ENCODE measurements at regions not wholly inside any gene's neighbourhood (a gene's known extent, or its start where the extent isn't known, plus 50 kb on each side); places are given as distances from the start of the nearest gene placed in this dataset.
"Not testable (repeated sequence)": the region's sequence is repeated elsewhere in the genome, so short reads cannot be mapped to it uniquely, and the experiment has no call there.

DNA sequence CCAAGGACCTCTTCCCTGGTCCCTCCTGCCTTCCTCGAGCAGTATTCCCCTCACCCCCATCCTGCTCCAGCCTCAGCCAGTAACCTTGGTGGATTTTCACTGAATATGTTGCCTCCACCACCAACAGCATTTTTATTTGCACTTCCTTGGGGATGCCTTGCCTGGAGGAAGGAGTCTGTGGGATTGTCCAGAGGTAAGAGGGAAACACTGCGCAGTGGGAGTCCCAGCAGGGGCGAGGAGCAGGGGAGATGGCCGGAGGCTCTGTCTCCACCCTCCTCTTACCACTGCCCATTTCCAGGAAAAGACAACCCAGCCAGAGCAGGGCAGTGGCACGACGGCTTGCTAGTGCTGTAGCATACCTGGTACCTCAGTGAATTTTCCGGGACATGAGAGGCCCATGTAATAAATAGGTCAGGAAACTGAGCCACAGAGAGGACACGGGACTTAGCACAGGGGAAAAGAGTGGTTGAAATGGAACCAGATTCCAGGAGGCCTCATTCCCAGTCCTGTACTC, 388.2 kb upstream of the PODXL start:
- DNase-seq (ENCODE audit: low spot score) (no peak), ATAC-seq (no peak)
- intact Hi-C loops (cut with DNase I) = loop anchor here (5.0 kb wide), 1 partner anchor 638 kb away; no protein-coding TSS in a partner anchor

DNA sequence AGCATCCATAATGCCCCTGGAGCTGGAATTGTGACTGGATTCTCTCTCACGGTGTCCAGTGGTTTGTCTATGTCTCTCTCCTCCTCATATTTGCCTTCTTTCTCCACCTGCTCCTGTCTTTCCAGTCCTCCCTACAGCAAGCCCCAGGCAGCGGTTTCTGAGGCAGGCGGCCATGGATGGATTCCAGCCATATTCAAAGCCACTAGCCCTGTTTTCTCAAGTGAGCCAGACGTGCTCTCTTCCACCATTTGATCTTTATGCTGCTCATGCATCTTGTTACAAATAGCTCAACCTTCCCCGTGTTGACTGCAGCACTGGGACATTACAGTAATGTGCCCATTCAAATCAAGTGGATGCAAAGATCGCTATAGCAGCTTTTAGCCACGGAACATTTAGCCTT, 387.2 kb upstream of the PODXL start:
- DNase-seq (ENCODE audit: low spot score) (no peak), ATAC-seq (no peak)
- intact Hi-C loops (cut with DNase I) = no loop called here

DNA sequence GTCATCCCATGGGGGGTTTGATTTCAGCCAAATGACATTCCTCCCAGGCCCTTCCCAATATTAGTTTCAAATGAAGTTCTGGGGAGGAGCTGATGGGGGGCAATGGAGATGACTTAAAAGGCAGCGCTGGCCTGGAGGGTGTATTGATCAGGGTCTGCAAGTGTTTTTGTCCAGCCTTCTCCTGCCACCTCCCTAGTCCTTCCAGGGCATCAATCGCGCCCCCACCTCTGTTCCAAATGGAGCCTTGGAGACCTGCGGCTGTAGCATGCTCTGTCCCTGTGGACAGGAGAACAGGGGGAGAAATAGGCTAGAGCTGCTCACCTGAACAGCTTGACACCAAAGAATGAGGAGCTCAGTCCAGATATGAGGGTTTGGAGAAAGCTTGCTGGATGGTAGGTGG, 386.8 kb upstream of the PODXL start:
- no peak for ATAC-seq
- intact Hi-C loops (cut with DNase I) = no loop called here
- no peak for DNase-seq (ENCODE audit: low spot score)

DNA sequence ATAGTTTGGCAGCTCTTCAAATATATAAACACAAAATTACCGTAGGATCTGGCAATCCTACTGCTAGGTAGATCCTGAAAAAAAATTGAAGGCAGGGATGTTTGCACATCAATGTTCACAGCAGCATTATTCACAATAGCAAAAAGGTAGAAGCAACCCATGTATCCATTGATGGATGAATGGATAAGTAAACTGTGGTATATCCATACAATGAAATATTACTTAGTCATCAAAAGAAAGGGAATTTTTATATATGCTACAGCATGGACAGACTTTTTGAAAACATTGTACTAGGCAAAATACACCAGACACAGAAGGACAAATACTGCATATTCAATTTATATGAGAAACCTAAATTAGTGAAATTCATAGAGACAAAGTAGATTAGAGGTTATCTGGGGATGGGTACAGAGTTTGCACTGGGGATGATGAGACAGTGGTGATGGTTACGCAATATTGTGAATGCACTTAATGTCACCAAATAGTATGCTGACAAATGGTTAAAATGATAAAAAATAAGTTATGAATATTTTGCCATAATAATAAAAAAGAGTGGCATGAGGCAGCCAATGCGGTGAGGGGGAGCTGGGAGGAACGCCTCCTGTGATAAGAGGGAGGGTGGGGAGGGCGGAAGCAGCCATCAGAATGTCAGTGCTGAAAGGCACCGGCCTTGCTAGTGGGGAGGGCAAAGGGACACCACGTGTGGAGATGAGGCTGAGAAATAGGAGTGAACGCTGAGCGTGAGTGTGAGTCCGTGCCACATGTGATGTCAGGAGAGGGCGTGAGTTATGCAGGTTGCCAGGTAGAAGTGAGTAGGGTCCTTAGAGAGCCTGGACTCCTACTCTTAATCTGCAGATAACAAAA, 386.1 kb upstream of the PODXL start:
- DNase-seq (ENCODE audit: low spot score) (no peak), ATAC-seq (no peak)
- intact Hi-C loops (cut with DNase I) = no loop called here

DNA sequence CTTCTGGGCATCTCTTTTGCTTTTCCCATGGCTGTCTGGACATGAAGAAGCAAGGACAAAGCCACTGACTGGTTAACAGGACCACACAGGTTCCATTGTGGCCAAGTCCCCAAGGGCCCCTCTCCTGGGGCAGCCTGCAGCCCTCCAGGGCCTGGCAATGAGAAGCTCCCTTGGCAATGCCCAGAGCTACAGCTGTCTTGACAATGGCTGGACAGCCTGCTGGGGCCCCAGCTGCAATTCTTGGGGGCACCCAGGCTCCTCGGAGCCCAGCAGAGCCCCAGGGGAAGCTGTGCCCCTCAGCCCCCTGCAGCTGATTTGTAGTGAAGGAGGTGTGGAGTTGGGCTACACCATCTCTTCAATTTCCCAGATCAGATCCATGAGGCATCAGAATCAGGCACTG, 384.9 kb upstream of the PODXL start:
- intact Hi-C loops (cut with DNase I) = no loop called here
- ATAC-seq (no peak), DNase-seq (ENCODE audit: low spot score) (no peak)

DNA sequence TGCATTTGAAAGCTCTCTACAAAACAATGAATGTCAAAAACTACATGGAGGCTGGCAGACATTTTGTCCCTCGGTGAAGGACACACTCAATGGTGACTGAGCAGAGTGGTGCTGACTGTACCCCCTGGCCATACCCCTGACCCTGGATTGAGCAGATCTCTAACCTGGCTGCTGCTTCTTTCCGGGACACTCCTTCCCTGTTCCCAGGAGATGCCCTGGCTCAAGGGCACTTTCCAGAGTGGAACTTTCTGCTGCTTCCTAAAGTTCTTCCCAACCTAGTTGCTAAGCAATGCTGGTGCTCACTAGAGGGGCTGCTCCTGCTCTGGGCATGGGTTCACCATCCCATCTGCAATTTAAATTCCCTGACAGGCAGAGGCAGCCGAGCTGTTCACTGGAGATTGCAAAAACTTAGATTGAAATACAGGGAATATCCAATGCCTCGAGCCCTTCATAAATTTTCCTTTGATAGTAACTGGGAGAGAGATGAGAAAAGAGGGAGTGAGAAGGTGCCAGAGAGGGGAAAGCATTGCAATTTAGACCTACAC, 384.3 kb upstream of the PODXL start:
- no peak for DNase-seq (ENCODE audit: low spot score)
- intact Hi-C loops (cut with DNase I) = no loop called here

DNA sequence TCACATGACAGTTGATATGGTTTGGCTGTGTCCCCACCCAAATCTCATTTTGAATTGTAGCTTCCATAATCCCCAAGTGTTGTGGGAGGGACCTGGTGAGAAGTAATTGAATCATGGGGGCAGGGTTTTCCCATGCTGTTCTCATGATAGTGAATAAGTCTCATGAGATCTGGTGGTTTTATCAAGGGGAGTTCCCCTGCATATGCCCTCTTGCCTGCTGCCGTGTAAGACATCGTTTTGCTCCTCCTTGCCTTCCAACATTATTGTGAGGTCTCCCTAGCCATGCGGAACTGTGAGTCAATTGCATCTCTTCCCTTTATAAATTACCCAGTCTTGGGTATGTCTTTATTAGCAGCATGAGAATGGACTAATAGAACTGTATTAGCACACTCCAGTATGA, 382.4 kb upstream of the PODXL start:
- DNase-seq (ENCODE audit: low spot score); intact Hi-C loops (cut with DNase I); ATAC-seq: not testable (repeated sequence)

More for the DNA sequence above, 384.3 kb upstream of the PODXL start:
- ATAC-seq = no peak

DNA sequence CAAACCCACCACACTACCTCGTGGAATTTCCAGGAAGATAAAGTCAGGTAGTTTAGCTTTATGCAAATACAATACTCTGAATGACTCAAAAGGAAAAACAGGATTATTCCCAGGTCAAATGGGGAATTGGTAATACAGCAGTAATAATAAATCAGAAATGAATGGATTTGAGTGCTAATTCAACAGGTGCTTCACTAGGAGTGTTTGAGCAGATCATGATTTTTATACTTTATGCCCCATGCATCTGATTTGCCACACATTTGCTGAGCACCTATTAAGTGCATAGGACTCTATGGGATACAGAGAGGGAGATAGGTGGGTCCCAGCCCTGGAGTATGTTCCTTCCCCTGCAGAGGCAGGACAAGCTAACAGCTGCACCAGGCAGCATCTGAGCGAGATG, 381.4 kb upstream of the PODXL start:
- ATAC-seq = no peak
- DNase-seq (ENCODE audit: low spot score) = no peak
- intact Hi-C loops (cut with DNase I) = no loop called here

DNA sequence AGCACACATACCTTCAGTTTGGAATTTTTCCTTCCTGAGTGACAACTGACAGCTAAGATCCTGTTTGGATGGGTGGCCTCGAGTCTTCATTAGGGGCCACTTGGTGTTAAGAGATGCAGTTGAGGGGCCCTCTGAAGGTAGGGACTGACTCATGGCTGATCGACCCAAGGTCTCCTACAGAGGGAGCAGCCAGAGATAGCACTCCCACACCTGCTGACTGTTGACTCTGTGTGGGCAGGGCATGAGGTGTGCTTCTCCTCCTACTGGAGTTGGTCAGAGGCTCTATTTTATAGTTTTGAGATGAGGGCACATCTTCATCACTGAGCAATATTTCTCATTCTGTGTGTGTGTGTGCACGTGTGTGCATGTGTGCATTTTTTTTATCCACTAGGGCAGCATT, 378.8 kb upstream of the PODXL start:
- intact Hi-C loops (cut with DNase I) = no loop called here
- DNase-seq (ENCODE audit: low spot score) (no peak), ATAC-seq (no peak)

DNA sequence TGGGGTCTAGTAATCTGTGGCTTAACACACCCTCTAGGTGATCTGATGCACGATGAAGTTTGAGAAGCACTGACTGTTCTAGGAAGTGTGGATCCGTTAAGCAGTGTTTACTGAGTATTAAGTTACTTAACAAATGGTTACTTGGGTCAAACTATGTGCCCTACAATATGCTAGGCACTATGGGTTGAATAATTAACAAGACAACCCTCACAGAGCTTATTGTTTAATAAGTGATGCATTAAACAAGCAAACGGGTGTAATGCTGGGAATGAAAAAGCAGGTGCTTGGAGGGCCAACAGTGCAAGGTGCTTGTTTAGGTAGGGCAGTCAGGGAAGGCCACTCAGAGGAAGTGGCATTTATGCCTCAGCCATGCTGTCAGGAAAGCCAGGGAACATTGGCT, 378.0 kb upstream of the PODXL start:
- DNase-seq (ENCODE audit: low spot score) (no peak), ATAC-seq (no peak)
- intact Hi-C loops (cut with DNase I) = no loop called here

DNA sequence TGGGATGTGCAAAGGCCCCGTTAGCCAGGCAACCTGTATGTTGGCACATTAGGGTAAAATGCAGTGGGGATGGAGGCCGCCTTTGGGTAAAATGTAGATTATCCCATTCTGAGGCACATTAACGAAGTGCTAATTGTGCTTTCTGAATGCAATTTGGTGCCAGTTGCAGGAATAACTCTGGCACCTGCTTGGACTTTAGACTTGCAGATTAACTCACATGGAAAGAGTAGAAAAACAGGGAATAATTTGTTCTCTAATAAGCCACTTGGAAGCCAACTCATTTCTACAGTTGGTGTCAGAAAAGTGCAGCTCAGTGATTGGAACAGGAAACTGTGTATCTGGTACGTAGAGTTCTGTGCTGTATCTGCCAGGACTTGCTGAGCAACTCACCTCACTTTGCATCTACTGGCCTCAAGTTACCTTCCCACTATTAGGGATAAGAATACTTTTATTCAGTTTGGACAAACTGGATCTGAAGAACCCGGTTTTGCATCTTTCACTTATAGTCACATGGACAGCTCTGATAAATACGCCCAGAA, 377.4 kb upstream of the PODXL start:
- DNase-seq (ENCODE audit: low spot score) (no peak), ATAC-seq (no peak)
- intact Hi-C loops (cut with DNase I) = no loop called here

DNA sequence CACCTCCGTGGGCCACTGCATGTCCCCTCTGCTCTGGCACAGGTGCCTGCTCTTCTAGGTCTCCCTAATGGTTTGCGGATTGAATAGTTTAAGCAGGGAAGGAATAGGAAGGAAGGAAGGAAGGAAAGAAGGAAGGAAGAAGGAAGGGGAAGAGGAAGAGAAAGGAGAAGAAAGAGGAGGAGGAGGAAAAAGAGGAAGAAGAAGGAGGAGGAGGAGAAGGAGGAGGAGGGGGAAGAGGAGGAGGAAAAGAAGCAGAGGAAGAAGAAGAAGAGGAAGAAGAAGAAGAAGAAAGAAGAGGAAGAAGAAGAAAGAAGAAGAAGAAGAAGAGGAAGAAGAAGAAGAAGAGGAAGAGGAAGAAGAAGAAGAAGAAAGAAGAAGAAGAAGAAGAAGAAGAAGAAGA, 376.8 kb upstream of the PODXL start:
- DNase-seq (ENCODE audit: low spot score); ATAC-seq; intact Hi-C loops (cut with DNase I): not testable (repeated sequence)

DNA sequence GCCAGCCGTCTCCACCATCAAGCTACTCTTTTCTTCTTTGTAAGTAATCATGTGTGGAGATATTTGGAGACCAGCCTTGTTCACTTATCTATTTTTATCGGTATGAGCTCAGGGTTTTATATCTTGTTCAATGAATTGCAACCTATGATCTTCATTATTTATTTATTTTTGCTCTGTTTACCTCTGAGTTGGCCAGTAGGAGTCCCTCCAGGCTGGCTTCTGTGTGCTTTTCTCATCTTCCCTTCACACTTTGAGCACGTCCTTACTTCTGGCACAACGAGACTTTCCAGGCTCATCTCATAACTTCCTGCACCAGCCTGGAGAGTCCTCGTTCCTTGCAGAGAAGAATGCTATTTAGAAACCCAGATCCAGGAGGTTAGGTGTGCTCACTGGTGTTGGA, 375.8 kb upstream of the PODXL start:
- ATAC-seq = no peak
- no peak for DNase-seq (ENCODE audit: low spot score)
- intact Hi-C loops (cut with DNase I) = no loop called here

DNA sequence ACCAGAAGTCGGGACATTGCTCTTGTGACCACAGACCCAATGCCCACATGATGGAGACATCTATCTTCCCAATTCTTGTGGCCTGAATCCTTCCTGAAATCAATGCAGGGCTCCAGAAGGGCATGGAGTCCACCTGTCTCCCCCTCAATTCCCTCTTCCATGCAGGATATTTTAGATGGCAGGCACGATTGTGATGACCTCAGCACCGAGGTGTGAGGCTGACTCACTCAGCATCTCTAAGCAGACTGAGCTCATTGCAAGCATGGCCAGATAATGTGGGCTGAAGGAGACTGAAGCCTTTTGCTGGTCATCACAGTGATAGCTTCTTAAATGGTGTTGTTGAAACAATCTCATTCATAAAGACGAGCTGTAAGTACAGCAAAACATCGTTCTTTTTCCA, 374.9 kb upstream of the PODXL start:
- intact Hi-C loops (cut with DNase I) = no loop called here
- DNase-seq (ENCODE audit: low spot score) (no peak), ATAC-seq (no peak)

DNA sequence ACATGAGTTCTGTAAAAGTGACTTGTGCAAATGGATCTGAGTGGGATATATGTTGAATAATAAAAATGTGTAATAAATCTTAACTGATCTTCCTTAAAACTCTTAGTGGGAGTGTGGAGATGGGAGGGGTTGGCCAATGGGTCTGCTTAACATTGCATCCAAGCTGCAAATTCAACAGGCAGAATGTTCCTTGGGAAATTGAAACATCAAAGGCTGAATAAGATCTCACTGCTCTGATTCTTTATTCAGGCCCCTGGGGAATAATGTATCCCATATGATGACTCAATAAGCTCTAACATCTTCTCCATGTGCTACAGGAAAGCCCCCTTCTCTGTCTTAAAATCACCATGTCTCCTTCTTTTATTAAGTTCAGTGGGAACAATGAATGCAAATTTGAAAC, 373.2 kb upstream of the PODXL start:
- no peak for ATAC-seq
- intact Hi-C loops (cut with DNase I) = no loop called here
- no peak for DNase-seq (ENCODE audit: low spot score)

DNA sequence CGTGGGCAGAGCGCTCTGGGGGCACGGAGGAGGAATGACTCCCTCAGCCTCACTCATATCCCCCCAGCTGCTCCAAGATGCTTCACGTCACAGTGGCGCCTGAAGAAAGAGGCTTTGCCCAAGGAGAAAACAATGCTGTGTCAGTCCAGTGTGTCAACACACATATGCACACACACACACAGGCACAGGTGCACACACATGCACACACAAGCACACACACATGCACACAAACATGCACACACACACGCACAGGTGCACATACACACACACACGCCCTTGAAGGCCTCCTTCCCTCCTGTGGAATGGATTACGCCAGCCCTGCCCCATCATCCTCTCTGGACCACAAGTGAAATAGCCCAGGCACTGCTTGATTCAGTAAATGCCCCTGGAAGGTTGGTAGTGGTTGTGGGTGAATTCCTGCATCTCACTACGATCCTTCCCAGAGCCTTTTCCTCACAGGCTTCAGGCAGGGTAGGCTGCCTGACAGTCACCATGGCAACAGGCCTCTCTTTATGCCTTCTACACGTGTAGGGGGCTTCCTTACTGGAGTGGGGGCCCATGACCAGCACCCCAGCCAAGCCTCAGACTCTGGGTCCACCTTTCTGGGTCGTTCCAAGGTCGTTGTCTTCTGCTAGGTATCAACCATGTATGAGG, 371.5 kb upstream of the PODXL start:
- intact Hi-C loops (cut with DNase I) = no loop called here

DNA sequence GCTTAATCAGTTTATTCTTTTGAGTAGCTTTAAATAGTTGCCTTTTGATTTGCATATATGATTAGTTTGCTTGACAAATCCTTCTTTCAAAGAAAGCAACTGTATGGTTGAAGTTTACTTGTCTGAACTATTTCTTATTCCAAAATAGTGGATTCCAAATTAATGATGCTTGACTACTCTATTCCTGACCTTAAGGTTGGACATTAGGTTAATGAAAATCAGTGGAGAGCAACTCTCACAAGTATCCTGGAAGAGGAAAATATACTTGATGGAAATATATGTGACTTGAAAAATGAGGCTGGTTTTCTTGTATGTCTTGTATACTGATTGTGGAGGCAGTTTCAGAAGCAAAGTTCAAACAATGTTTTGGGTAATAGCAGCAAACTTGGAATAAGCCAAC, 369.2 kb upstream of the PODXL start:
- ATAC-seq = no peak
- intact Hi-C loops (cut with DNase I) = no loop called here

More for the DNA sequence above, 371.5 kb upstream of the PODXL start:
- no peak for DNase-seq (ENCODE audit: low spot score)
- ATAC-seq = no peak

DNA sequence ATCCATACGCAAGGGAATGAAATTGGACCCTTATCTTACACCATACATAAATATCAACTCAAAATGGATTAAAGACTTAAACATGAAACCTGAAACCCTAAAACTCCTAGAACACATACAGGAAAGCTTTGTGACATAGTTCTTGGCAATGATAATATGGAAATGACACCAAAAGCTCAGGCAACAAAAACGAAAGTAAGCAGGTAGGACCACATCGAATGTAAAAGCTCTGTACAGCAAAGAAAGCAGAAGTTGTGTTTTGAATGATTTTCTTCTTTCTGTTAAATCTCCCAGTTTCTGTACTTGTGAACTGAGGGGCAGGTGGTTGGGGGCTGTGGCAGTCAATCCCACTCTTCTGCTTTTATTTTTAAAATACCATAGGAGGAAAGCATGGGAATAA, 368.4 kb upstream of the PODXL start:
- intact Hi-C loops (cut with DNase I) = no loop called here
- ATAC-seq (no peak), DNase-seq (ENCODE audit: low spot score) (no peak)

More for the DNA sequence above, 369.2 kb upstream of the PODXL start:
- no peak for DNase-seq (ENCODE audit: low spot score)

DNA sequence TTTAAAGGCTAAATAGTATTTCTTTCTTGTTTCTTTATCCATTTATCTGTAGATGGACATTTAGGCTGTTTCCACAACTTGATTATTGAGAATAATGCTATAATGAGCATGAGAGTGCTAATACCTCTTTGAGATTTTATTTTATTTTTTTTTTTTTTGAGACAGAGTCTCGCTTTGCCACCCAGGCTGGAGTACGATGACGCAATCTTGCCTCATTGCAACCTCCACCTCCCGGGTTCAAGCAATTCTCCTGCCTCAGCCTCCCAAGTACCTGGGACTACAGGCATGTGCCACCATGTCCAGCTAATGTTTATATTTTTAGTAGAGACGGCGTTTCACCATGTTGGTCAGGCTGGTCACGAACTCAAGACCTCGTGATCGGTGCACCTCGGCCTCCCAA, 366.5 kb upstream of the PODXL start:
- intact Hi-C loops (cut with DNase I); DNase-seq (ENCODE audit: low spot score); ATAC-seq: not testable (repeated sequence)

DNA sequence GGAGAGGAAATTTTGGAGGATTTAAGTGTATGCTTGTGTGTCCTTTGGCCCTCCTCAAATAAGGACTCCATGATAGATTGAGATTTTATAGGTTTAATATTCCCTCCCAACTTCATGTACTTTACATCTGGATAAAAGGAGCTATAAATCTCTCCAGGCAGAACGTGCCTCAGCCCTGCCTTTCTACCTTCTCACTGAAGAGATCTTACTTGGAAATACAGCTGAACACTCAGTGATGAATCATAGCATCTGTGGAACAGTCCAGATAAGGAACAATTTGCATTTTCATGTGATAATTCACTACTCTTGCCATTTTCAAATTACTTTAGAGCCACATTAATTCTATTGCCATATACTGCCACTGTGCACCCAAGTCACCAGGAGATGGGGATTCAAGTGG, 364.6 kb upstream of the PODXL start:
- intact Hi-C loops (cut with DNase I) = no loop called here
- DNase-seq (ENCODE audit: low spot score) (no peak), ATAC-seq (no peak)

Data from sciatic nerve (tissue), 2 donors.